AG10803 (cell line): ENCODE measurements at regions not wholly inside any gene's neighbourhood (a gene's known extent, or its start where the extent isn't known, plus 50 kb on each side); places are given as distances from the start of the nearest gene placed in this dataset.

Source experiments
- DNase-seq: peaks from one replicate; pipeline ENCODE4 v3.0.0; 2010; ENCODE audit warnings: low read depth
- H3K4me3 ChIP-seq: 2 replicates; pipeline ENCODE4 v1.5.1; 2011; ENCODE audit warnings: mild to moderate bottlenecking, low read length, control low read depth
- TF ChIP-seq, protein P1 (sequence below): conservative IDR thresholded peaks from 2 replicates; pipeline ENCODE4 v1.5.1; 2011; ENCODE audit warnings: mild to moderate bottlenecking, low read length, control low read depth, inconsistent platforms

DNA sequence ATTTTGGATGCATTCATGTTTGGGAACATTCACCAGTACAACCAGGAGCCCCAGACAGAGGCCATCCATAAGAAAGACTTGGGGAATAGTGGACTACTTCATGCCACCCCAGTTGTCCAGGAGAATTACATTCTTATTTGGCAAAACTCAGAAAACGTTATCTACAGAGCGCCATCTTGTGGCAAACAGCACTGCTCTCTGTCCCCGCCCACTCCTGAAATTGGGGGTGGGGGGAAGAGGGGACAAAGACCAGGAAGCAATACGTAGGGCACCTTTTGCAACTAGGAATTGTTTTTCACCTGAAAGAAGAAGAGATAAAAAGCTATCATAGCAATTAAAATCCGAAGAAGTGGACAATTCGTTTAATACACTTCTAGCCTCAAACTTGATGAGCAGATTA lies 134.6 kb upstream of the MGMT start:
- no peak overlapping the region for H3K4me3 ChIP-seq
- TF ChIP-seq, protein P1, sequence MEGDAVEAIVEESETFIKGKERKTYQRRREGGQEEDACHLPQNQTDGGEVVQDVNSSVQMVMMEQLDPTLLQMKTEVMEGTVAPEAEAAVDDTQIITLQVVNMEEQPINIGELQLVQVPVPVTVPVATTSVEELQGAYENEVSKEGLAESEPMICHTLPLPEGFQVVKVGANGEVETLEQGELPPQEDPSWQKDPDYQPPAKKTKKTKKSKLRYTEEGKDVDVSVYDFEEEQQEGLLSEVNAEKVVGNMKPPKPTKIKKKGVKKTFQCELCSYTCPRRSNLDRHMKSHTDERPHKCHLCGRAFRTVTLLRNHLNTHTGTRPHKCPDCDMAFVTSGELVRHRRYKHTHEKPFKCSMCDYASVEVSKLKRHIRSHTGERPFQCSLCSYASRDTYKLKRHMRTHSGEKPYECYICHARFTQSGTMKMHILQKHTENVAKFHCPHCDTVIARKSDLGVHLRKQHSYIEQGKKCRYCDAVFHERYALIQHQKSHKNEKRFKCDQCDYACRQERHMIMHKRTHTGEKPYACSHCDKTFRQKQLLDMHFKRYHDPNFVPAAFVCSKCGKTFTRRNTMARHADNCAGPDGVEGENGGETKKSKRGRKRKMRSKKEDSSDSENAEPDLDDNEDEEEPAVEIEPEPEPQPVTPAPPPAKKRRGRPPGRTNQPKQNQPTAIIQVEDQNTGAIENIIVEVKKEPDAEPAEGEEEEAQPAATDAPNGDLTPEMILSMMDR: no peak
- no peak for DNase-seq

DNA sequence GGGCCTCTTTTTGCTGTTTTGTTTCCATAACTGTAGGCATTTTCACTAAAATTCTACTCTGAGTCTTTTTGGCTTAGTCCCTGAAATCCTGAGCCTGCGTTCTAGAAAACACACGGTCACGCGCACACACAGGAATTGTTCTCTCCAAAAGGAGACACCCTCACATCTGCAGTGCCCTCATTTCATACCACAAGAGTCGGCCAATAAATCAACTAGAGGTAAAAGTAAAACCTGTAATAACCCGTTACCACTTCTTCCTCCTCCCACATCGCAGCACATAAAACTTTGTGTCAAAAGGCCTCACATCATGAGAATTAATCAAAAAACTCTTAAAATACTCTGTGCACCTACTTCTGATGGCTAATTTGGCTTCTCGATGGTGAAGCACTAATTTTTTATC lies 133.3 kb upstream of the MGMT start:
- no peak for DNase-seq
- TF ChIP-seq, protein P1: no peak
- no peak overlapping the region for H3K4me3 ChIP-seq

GRCh38 chr10:129334266-129334665 lies 132.8 kb upstream of the MGMT start:
- no peak for DNase-seq
- TF ChIP-seq, protein P1: no peak
- no peak overlapping the region for H3K4me3 ChIP-seq

GRCh38 chr10:129335396-129335795 lies 131.6 kb upstream of the MGMT start:
- no peak for DNase-seq
- TF ChIP-seq, protein P1: no peak
- H3K4me3 ChIP-seq: no peak overlapping the region

- no peak for DNase-seq
- TF ChIP-seq, protein P1: no peak
- H3K4me3 ChIP-seq: no peak overlapping the region
These were observed 131.1 kb upstream of the MGMT start for GRCh38 chr10:129335942-129336341.

DNA sequence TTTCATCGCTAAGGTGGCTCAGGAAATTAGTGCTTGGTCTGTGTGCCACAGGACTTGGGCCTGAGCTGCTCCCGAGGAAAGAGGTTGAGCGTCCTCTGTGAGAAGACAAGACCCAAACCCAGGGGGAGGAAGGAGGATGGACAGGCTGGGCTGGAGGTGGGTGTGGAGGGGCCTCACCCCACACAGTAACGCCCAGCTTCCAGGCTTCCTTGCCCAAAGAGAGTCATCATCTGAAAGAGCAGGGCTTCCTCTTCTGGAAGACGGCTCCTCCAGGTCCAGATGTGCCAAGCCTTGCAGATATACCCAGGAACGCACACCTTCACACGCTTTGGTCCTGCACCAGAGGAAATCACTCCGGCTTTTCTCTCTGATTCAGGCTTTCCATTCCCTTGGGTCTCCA lies 127.8 kb upstream of the MGMT start:
- TF ChIP-seq, protein P1: no peak
- DNase-seq: no peak
- no peak overlapping the region for H3K4me3 ChIP-seq

DNA sequence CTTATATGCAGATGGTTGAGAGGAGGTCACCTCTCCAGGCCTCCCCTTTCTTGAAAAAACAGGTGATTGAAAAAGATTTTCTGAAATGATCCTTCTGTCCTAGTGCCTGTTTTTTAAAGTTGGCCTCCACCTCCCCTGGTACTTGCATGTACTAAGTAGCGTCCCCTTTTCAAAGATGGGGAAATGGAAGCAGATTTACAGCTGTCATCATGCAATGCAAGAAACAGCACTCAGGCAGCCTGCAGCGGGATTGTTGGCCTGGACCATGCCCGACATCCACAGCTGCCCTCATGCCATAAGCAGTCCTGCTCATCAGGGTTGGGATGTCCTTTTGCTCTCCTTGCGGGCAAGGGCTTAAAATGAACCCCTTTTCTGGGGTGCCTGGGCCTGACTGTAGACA lies 127.2 kb upstream of the MGMT start:
- H3K4me3 ChIP-seq: no peak overlapping the region
- TF ChIP-seq, protein P1: no peak

More for the DNA sequence above, 127.2 kb upstream of the MGMT start:
- DNase-seq: no peak
